GM23338 (cell line): ENCODE measurements at regions not wholly inside any gene's neighbourhood (a gene's known extent, or its start where the extent isn't known, plus 50 kb on each side); places are given as distances from the start of the nearest gene placed in this dataset.

ENCODE experiments used
- ATAC-seq: fragments of 200-7000 bp; cut with Tn5 transposase; 3 replicates; pipeline ENCODE4 v1.9.1; 2020
- DNase-seq: peaks from one replicate; pipeline ENCODE4 v3.0.0-alpha.2; 2015; ENCODE audit warnings: low spot score
- H2AFZ ChIP-seq: fragments of 200-600 bp; sonication (generic); 2 replicates; pipeline ENCODE4 v1.8.0; 2016; ENCODE audit warnings: antibody characterized with exemption, mild to moderate bottlenecking, moderate library complexity
- H3F3A ChIP-seq: fragments of 200-600 bp; sonication (generic); replicated peaks from 2 replicates; pipeline ENCODE4 v1.8.0; 2017; ENCODE audit warnings: antibody characterized with exemption, mixed run types, low read depth
- H3K27ac ChIP-seq: fragments of 200-600 bp; sonication (generic); 2 replicates; pipeline ENCODE4 v1.6.1; 2016; ENCODE audit warnings: low read depth
- H3K27me3 ChIP-seq: fragments of 200-600 bp; sonication (generic); 2 replicates; pipeline ENCODE4 v1.8.0; 2016; ENCODE audit warnings: mild to moderate bottlenecking, mixed run types, moderate library complexity; ENCODE audit not compliant: insufficient read depth
- H3K36me3 ChIP-seq: fragments of 200-600 bp; sonication (generic); 2 replicates; pipeline ENCODE4 v1.8.0; 2016; ENCODE audit warnings: mild to moderate bottlenecking; ENCODE audit not compliant: insufficient read depth
- H3K4me1 ChIP-seq: fragments of 200-600 bp; sonication (generic); 2 replicates; pipeline ENCODE4 v1.8.0; 2016; ENCODE audit warnings: mild to moderate bottlenecking, moderate library complexity; ENCODE audit not compliant: insufficient read depth
- H3K4me2 ChIP-seq: fragments of 200-600 bp; sonication (generic); 2 replicates; pipeline ENCODE4 v1.7.1; 2017; ENCODE audit warnings: mixed run types
- H3K4me3 ChIP-seq: fragments of 200-600 bp; sonication (generic); 2 replicates; pipeline ENCODE4 v1.6.1; 2016; ENCODE audit warnings: mixed run types
- H3K79me2 ChIP-seq: fragments of 200-600 bp; sonication (generic); replicated peaks from 2 replicates; pipeline ENCODE4 v1.8.0; 2017; ENCODE audit warnings: mild to moderate bottlenecking; ENCODE audit not compliant: insufficient read depth
- H3K9me2 ChIP-seq: fragments of 200-600 bp; sonication (generic); 2 replicates; pipeline ENCODE4 v1.8.0; 2017; ENCODE audit not compliant: insufficient read depth
- H4K20me1 ChIP-seq: fragments of 200-600 bp; sonication (generic); replicated peaks from 2 replicates; pipeline ENCODE4 v1.8.0; 2017; ENCODE audit warnings: mild to moderate bottlenecking; ENCODE audit not compliant: insufficient read depth
- H3K27ac Mint-ChIP-seq: 2 replicates; pipeline ENCODE4 v1.8.0; 2020; ENCODE audit warnings: inconsistent platforms, mild to moderate bottlenecking, moderate library complexity, mixed read lengths
- H3K27me3 Mint-ChIP-seq: 3 replicates; pipeline ENCODE4 v1.8.0; 2022; ENCODE audit warnings: low read depth, mild to moderate bottlenecking, moderate library complexity, mixed read lengths, inconsistent platforms; ENCODE audit not compliant: insufficient read depth, poor library complexity
- H3K36me3 Mint-ChIP-seq: 3 replicates; pipeline ENCODE4 v1.8.0; 2021; ENCODE audit warnings: low read depth, mild to moderate bottlenecking, inconsistent platforms, moderate library complexity, mixed read lengths
- H3K4me1 Mint-ChIP-seq: 3 replicates; pipeline ENCODE4 v1.8.0; 2020; ENCODE audit warnings: mild to moderate bottlenecking, inconsistent platforms, mixed read lengths
- H3K4me3 Mint-ChIP-seq: 3 replicates; pipeline ENCODE4 v1.8.0; 2021; ENCODE audit warnings: moderate library complexity, mild to moderate bottlenecking, inconsistent platforms, mixed read lengths
- H3K9me3 Mint-ChIP-seq: 3 replicates; pipeline ENCODE4 v1.8.0; 2020; ENCODE audit warnings: moderate library complexity, mild to moderate bottlenecking, inconsistent platforms, mixed read lengths
- CTCF ChIP-seq, 2 experiments: fragments of 200-600 bp in 1 of 2; sonication (generic) in 1 of 2; conservative IDR thresholded peaks; 2 replicates each; pipeline versions ENCODE4 v1.5.1 to v1.6.1; 2016 to 2017; ENCODE audit warnings: antibody characterized with exemption in 2 of 2, low read depth in 2 of 2, mild to moderate bottlenecking in 2 of 2, moderate library complexity in 1 of 2
- ETS1 ChIP-seq: IDR thresholded peaks from 2 replicates; pipeline ENCODE4 v1.6.1; 2016; ENCODE audit warnings: antibody characterized with exemption
- EZH2phosphoT487 ChIP-seq: fragments of 200-600 bp; sonication (generic); IDR thresholded peaks from one replicate; pipeline ENCODE4 v1.8.1; 2018; ENCODE audit warnings: antibody characterized with exemption; ENCODE audit not compliant: unreplicated experiment
- JUNB ChIP-seq: IDR thresholded peaks from one replicate; pipeline ENCODE4 v1.6.1; 2016; ENCODE audit warnings: antibody characterized with exemption; ENCODE audit not compliant: unreplicated experiment
- POLR2AphosphoS5 ChIP-seq: IDR thresholded peaks from 2 replicates; pipeline ENCODE4 v1.6.1; 2016; ENCODE audit warnings: antibody characterized with exemption, low read depth
- REST ChIP-seq: IDR thresholded peaks from one replicate; pipeline ENCODE4 v1.6.1; 2018; ENCODE audit warnings: antibody characterized with exemption; ENCODE audit not compliant: unreplicated experiment
- STAT1 ChIP-seq: IDR thresholded peaks from one replicate; pipeline ENCODE4 v1.6.1; 2016; ENCODE audit warnings: antibody characterized with exemption; ENCODE audit not compliant: unreplicated experiment
- ZNF114 ChIP-seq: fragments of 250-450 bp; sonication (Bioruptor Pico); IDR thresholded peaks from 2 replicates; pipeline ENCODE4 v1.5.0; 2020; ENCODE audit warnings: mild to moderate bottlenecking, moderate library complexity
- ZNF331 ChIP-seq: fragments of 250-450 bp; sonication (Bioruptor Pico); IDR thresholded peaks from 2 replicates; pipeline ENCODE4 v1.5.0; 2020; ENCODE audit warnings: low read depth, mild to moderate bottlenecking, moderate library complexity
- ZNF462 ChIP-seq: fragments of 250-450 bp; sonication (Bioruptor Pico); IDR thresholded peaks from 2 replicates; pipeline ENCODE4 v1.5.0; 2020; ENCODE audit warnings: mild to moderate bottlenecking, moderate library complexity

- H3K79me2 ChIP-seq: no peaks in the 10 kb centered on the region
- H3K4me3 ChIP-seq: no peak overlapping the region
- Mint-ChIP-seq H3K27me3 (peaks cover 1% of the 10 kb centered on the region), H3K9me3 (no peaks in the 10 kb centered on the region), H3K4me1 (no peaks in the 10 kb centered on the region), H3K4me3 (no peak overlapping the region), H3K36me3 (no peaks in the 10 kb centered on the region), H3K27ac (no peak overlapping the region)
- H3K27me3 ChIP-seq: no peaks in the 10 kb centered on the region
- H4K20me1 ChIP-seq: no peaks in the 10 kb centered on the region
- no peaks in the 10 kb centered on the region for H3K9me2 ChIP-seq
- H3K36me3 ChIP-seq: no peaks in the 10 kb centered on the region
- no peak overlapping the region for H3K4me2 ChIP-seq
- no peak overlapping the region for H2AFZ ChIP-seq
- ATAC-seq: no peak
- no peaks in the 10 kb centered on the region for H3F3A ChIP-seq
- H3K4me1 ChIP-seq: no peaks in the 10 kb centered on the region
- TF ChIP-seq ETS1: no peak
- no peak overlapping the region for H3K27ac ChIP-seq
- no peak for DNase-seq
Observed at GRCh38 chr16:63416712-63417111, 1380.5 kb upstream of the CDH8 start.

GRCh38 chr16:63415014-63415413 lies 1378.8 kb upstream of the CDH8 start:
- Histone ChIP-seq H3K27me3 (no peaks in the 10 kb centered on the region), H3K4me1 (no peaks in the 10 kb centered on the region), H3K27ac (no peak overlapping the region), H3K36me3 (no peaks in the 10 kb centered on the region), H3K4me2 (no peak overlapping the region), H3K4me3 (no peak overlapping the region), H3F3A (no peaks in the 10 kb centered on the region), H2AFZ (no peak overlapping the region), H3K79me2 (no peaks in the 10 kb centered on the region), H3K9me2 (no peaks in the 10 kb centered on the region), H4K20me1 (no peaks in the 10 kb centered on the region)
- Mint-ChIP-seq H3K4me1 (no peaks in the 10 kb centered on the region), H3K9me3 (no peaks in the 10 kb centered on the region), H3K36me3 (no peaks in the 10 kb centered on the region), H3K27me3 (peaks cover 1% of the 10 kb centered on the region), H3K4me3 (no peak overlapping the region), H3K27ac (no peak overlapping the region)
- ATAC-seq (no peak), DNase-seq (no peak)
- TF ChIP-seq STAT1: no peak
- TF ChIP-seq ZNF331 (CRISPR knock-in tag): no peak
- no peak for TF ChIP-seq ZNF462 (CRISPR knock-in tag)
- no peak for TF ChIP-seq JUNB
- no peak for TF ChIP-seq CTCF (conservative IDR thresholded peaks at IDR 0.05; ENCODE audit: low read depth in 2 of 2)
- TF ChIP-seq EZH2phosphoT487: no peak
- TF ChIP-seq ZNF114 (CRISPR knock-in tag): no peak
- TF ChIP-seq POLR2AphosphoS5: no peak
- no peak for TF ChIP-seq REST
